Trophoblast cell (in vitro differentiated cells and primary cell): ENCODE measurements at regions not wholly inside any gene's neighbourhood (a gene's known extent, or its start where the extent isn't known, plus 50 kb on each side); places are given as distances from the start of the nearest gene placed in this dataset.
A peak's percentile ranks its signal among the peaks of the same experiment; 100 is the strongest.

Source experiments
- DNase-seq, 2 donors: peaks; one replicate each; pipeline ENCODE4 v3.0.0-alpha.2; 2016
- H2AFZ ChIP-seq: 2 replicates; pipeline ENCODE4 v1.6.1; 2013; ENCODE audit warnings: low read length, moderate library complexity, mild to moderate bottlenecking; ENCODE audit not compliant: insufficient read depth, poor library complexity
- H2AK5ac ChIP-seq: 2 replicates; pipeline ENCODE4 v1.6.1; 2013; ENCODE audit warnings: mild to moderate bottlenecking, low read length
- H2BK120ac ChIP-seq: 2 replicates; pipeline ENCODE4 v1.6.1; 2013; ENCODE audit warnings: low read length, mild to moderate bottlenecking, moderate library complexity; ENCODE audit not compliant: insufficient read depth, poor library complexity
- H2BK12ac ChIP-seq: 2 replicates; pipeline ENCODE4 v1.6.1; 2013; ENCODE audit warnings: mild to moderate bottlenecking, low read length, moderate library complexity
- H2BK5ac ChIP-seq: 2 replicates; pipeline ENCODE4 v1.6.1; 2013; ENCODE audit warnings: low read length, low read depth, moderate library complexity, mild to moderate bottlenecking; ENCODE audit not compliant: poor library complexity
- H3K14ac ChIP-seq: 2 replicates; pipeline ENCODE4 v1.6.1; 2013; ENCODE audit warnings: mild to moderate bottlenecking, low read length
- H3K18ac ChIP-seq: 2 replicates; pipeline ENCODE4 v1.6.1; 2013; ENCODE audit warnings: mild to moderate bottlenecking, low read length
- H3K23ac ChIP-seq: 2 replicates; pipeline ENCODE4 v1.6.1; 2013; ENCODE audit warnings: low read length
- H3K27ac ChIP-seq: 2 replicates; pipeline ENCODE4 v1.5.1; 2013; ENCODE audit warnings: low read depth, mild to moderate bottlenecking, inconsistent platforms, low read length, moderate library complexity
- H3K27me3 ChIP-seq: 2 replicates; pipeline ENCODE4 v1.6.1; 2013; ENCODE audit warnings: inconsistent platforms, mild to moderate bottlenecking, low read length, moderate library complexity; ENCODE audit not compliant: insufficient read depth
- H3K36me3 ChIP-seq, 2 experiments: 1 replicate in 1 of 2; 2 replicates in 1 of 2; pipeline ENCODE4 v1.6.1; 2013; ENCODE audit warnings: low read length in 2 of 2, mild to moderate bottlenecking in 2 of 2, moderate library complexity in 1 of 2; ENCODE audit not compliant: insufficient read depth in 2 of 2, control insufficient read depth in 1 of 2
- H3K4ac ChIP-seq: 2 replicates; pipeline ENCODE4 v1.6.1; 2013; ENCODE audit warnings: low read depth, mild to moderate bottlenecking, low read length, moderate library complexity
- H3K4me1 ChIP-seq, 2 experiments: 1 replicate in 1 of 2; 2 replicates in 1 of 2; pipeline ENCODE4 v1.6.1; 2013; ENCODE audit warnings: low read length in 2 of 2, mild to moderate bottlenecking in 2 of 2, moderate library complexity in 1 of 2; ENCODE audit not compliant: insufficient read depth in 2 of 2, control insufficient read depth in 1 of 2
- H3K4me2 ChIP-seq: 2 replicates; pipeline ENCODE4 v1.6.1; 2013; ENCODE audit warnings: inconsistent platforms, mild to moderate bottlenecking, low read length, moderate library complexity
- H3K4me3 ChIP-seq: 2 replicates; pipeline ENCODE4 v1.5.1; 2013; ENCODE audit warnings: mild to moderate bottlenecking, low read depth, low read length, inconsistent platforms
- H3K79me1 ChIP-seq: one replicate; pipeline ENCODE4 v1.6.1; 2013; ENCODE audit warnings: low read length
- H3K79me2 ChIP-seq: 2 replicates; pipeline ENCODE4 v1.6.1; 2013; ENCODE audit warnings: low read length, mild to moderate bottlenecking; ENCODE audit not compliant: control insufficient read depth, insufficient read depth, poor library complexity
- H3K9ac ChIP-seq: 2 replicates; pipeline ENCODE4 v1.6.1; 2013; ENCODE audit warnings: mild to moderate bottlenecking, low read length
- H3K9me3 ChIP-seq: 2 replicates; pipeline ENCODE4 v1.6.1; 2013; ENCODE audit warnings: low read depth, mild to moderate bottlenecking, control low read depth, inconsistent platforms, low read length; ENCODE audit not compliant: insufficient read depth
- H4K12ac ChIP-seq: 2 replicates; pipeline ENCODE4 v1.6.1; 2013; ENCODE audit warnings: low read depth, mild to moderate bottlenecking, low read length, moderate library complexity
- H4K8ac ChIP-seq: 2 replicates; pipeline ENCODE4 v1.6.1; 2013; ENCODE audit warnings: low read depth, mild to moderate bottlenecking, low read length, moderate library complexity
- H4K91ac ChIP-seq: one replicate; pipeline ENCODE4 v1.6.1; 2013; ENCODE audit warnings: low read depth, mild to moderate bottlenecking, low read length, moderate library complexity
- WGBS: extraction: QIAGEN DNeasy Blood & Tissue Kit; methylation state at CpG from one replicate; pipeline ENCODE4 v1.1.7; 2013; ENCODE audit warnings: missing lambda C conversion rate; ENCODE audit not compliant: insufficient read length, insufficient coverage; ENCODE audit errors: extremely low coverage; 5-methylcytosine and 5-hydroxymethylcytosine counted together

DNA sequence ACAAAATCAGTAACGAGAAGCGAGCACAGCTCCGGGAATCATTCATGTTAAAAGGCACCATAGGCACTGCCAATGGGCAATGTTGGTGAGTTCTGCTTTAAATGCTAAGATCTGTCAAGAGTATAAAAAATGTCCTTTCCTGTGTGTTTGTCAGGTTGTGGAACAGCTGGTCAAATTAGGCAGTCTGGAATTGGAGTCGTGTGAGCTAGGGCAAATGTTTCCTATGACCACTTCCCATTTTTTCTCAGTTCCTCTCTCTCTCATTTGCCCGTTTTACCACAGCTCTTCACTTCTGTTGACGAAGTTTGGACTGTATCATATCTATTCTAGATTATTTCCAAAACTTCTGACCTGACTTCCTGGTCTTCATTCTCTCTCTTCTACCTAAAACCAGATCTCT lies 60.8 kb upstream of the GOLIM4 start:
- Histone ChIP-seq H3K36me3 (no peaks in the 10 kb centered on the region), H2BK12ac (no peak overlapping the region), H3K4me3 (no peak overlapping the region), H3K27me3 (no peaks in the 10 kb centered on the region), H3K14ac (no peak overlapping the region), H4K12ac (no peak overlapping the region), H3K4me1 (no peaks in the 10 kb centered on the region), H4K91ac (no peak overlapping the region), H3K4me2 (no peak overlapping the region), H2AK5ac (no peak overlapping the region), H2BK120ac (no peak overlapping the region), H3K79me1 (no peaks in the 10 kb centered on the region), H3K9ac (no peak overlapping the region), H3K79me2 (no peaks in the 10 kb centered on the region), H3K27ac (no peak overlapping the region), H3K4ac (no peak overlapping the region), H2BK5ac (no peak overlapping the region), H3K23ac (no peak overlapping the region), H3K9me3 (peaks cover 6% of the 10 kb centered on the region), H2AFZ (no peak overlapping the region), H3K18ac (no peak overlapping the region), H4K8ac (no peak overlapping the region)
- no CpG with 5 or more reads among the region's 6 CpGs for WGBS
- DNase-seq = peak in 1 of 2 donors; percentile 7

DNA sequence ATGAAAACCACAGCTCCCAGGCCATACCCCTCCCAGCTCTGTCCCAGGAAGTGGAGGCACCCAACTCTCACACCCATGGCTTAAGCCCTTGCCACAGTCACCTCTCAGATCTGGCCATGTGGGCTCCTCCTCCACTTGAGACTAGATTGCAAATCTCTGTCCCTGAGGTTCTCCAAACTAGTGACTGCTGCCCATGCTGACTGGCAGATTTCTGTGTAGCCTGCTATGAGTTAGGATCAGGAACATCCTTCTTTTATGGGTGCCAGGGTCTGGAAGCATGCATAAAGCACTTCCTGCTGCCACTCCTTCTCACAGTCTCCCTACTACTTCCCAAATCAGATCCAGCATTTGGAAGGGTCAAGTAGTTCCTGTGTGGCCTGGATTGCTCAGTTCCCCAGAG lies 59.6 kb upstream of the GOLIM4 start:
- H4K12ac ChIP-seq = no peak overlapping the region
- H4K91ac ChIP-seq = no peak overlapping the region
- H3K4ac ChIP-seq = no peak overlapping the region
- peaks cover 6% of the 10 kb centered on the region for H3K9me3 ChIP-seq
- H2BK120ac ChIP-seq = no peak overlapping the region
- H3K79me1 ChIP-seq = no peaks in the 10 kb centered on the region
- H2BK5ac ChIP-seq = no peak overlapping the region
- no peaks in the 10 kb centered on the region for H3K36me3 ChIP-seq
- no peaks in the 10 kb centered on the region for H3K27me3 ChIP-seq
- DNase-seq = peak in 1 of 2 donors; percentile 3
- no peaks in the 10 kb centered on the region for H3K79me2 ChIP-seq
- H3K23ac ChIP-seq = no peak overlapping the region
- H3K4me1 ChIP-seq = no peaks in the 10 kb centered on the region
- no peak overlapping the region for H4K8ac ChIP-seq
- H3K9ac ChIP-seq = no peak overlapping the region
- no peak overlapping the region for H3K18ac ChIP-seq
- no peak overlapping the region for H3K14ac ChIP-seq
- H3K4me2 ChIP-seq = no peak overlapping the region
- H3K4me3 ChIP-seq = no peak overlapping the region
- no peak overlapping the region for H2AK5ac ChIP-seq
- H2BK12ac ChIP-seq = no peak overlapping the region
- no peak overlapping the region for H3K27ac ChIP-seq
- no peak overlapping the region for H2AFZ ChIP-seq

DNA sequence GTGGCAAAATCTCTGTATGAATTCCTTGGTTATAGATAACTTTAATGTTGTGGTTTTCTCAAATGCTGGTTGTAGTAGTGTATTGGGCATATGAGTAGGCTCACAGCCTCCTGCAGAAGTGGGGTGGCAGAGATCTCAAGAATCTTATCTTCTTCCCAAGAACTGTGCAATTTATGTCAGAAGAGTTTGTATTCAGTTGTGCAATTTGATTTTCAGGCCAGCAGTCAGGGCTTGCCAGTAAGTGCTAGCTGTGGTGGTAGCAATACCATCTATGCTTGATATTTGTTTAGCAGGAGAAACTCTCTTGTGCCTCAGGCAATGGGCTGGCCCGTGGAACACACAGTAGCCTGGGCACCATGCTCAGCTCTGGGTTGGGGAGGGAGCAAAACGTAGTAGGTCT lies 58.4 kb upstream of the GOLIM4 start:
- Histone ChIP-seq H4K12ac (no peak overlapping the region), H3K36me3 (no peaks in the 10 kb centered on the region), H3K4me2 (no peak overlapping the region), H3K27me3 (no peaks in the 10 kb centered on the region), H3K18ac (no peak overlapping the region), H3K14ac (no peak overlapping the region), H3K79me1 (no peaks in the 10 kb centered on the region), H3K79me2 (no peaks in the 10 kb centered on the region), H2AK5ac (no peak overlapping the region), H4K8ac (no peak overlapping the region), H3K4me3 (no peak overlapping the region), H4K91ac (no peak overlapping the region), H2AFZ (no peak overlapping the region), H3K23ac (no peak overlapping the region), H3K4ac (no peak overlapping the region), H3K27ac (no peak overlapping the region), H3K9me3 (peaks cover 6% of the 10 kb centered on the region), H2BK12ac (no peak overlapping the region), H3K4me1 (no peaks in the 10 kb centered on the region), H2BK120ac (no peak overlapping the region), H2BK5ac (no peak overlapping the region), H3K9ac (no peak overlapping the region)
- WGBS = no CpG with 5 or more reads among the region's 2 CpGs
- DNase-seq = no peak

DNA sequence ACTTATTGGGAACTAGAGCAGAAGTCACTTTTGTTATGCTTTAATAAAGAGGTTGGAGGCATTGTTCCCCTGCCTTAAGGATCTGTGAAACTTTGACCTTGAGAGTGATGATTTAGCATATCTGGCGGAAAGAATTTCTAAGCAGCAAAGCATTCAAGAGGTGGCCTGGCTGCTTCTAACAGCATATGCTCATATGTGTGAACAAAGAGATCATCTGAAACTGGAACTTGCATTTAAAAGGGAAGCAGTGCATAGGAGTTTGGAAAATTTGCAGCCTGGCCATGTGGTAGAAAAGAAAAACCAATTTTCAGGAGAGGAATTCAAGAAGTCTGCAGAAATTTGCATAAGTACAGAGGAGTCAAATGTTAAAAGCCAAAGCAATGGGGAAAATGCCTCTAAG lies 56.4 kb upstream of the GOLIM4 start:
- Histone ChIP-seq H3K9ac (no peak overlapping the region), H2BK5ac (no peak overlapping the region), H3K18ac (no peak overlapping the region), H3K36me3 (no peaks in the 10 kb centered on the region), H2AFZ (no peak overlapping the region), H2BK120ac (no peak overlapping the region), H3K27me3 (no peaks in the 10 kb centered on the region), H3K79me2 (no peaks in the 10 kb centered on the region), H4K91ac (no peak overlapping the region), H3K14ac (no peak overlapping the region), H3K23ac (no peak overlapping the region), H3K27ac (no peak overlapping the region), H2BK12ac (no peak overlapping the region), H3K4me2 (no peak overlapping the region), H4K12ac (no peak overlapping the region), H3K9me3 (peaks cover 6% of the 10 kb centered on the region), H3K4me1 (no peaks in the 10 kb centered on the region), H3K79me1 (no peaks in the 10 kb centered on the region), H2AK5ac (no peak overlapping the region), H4K8ac (no peak overlapping the region), H3K4ac (no peak overlapping the region), H3K4me3 (no peak overlapping the region)
- DNase-seq = no peak
- WGBS = no CpG with 5 or more reads among the region's 1 CpG
